Muscle layer of duodenum (tissue), 2 donors: ENCODE measurements at regions not wholly inside any gene's neighbourhood (a gene's known extent, or its start where the extent isn't known, plus 50 kb on each side); places are given as distances from the start of the nearest gene placed in this dataset.
"Not testable (repeated sequence)": the region's sequence is repeated elsewhere in the genome, so short reads cannot be mapped to it uniquely, and the experiment has no call there.

Source experiments
- H3K27ac ChIP-seq: one replicate; pipeline ENCODE4 v1.7.0; 2013; ENCODE audit warnings: mild to moderate bottlenecking, low read length
- H3K27me3 ChIP-seq: one replicate; pipeline ENCODE4 v1.7.0; 2013; ENCODE audit warnings: low read depth, mild to moderate bottlenecking, control low read depth, low read length
- H3K36me3 ChIP-seq, 2 donors: one replicate each; pipeline ENCODE4 v1.7.0; 2013; ENCODE audit warnings: low read length in 2 of 2, control low read depth in 1 of 2, mild to moderate bottlenecking in 1 of 2; ENCODE audit not compliant: insufficient read depth in 2 of 2, control insufficient read depth in 1 of 2
- H3K4me1 ChIP-seq, 2 donors: one replicate each; pipeline ENCODE4 v1.7.0; 2013; ENCODE audit warnings: low read length in 2 of 2, mild to moderate bottlenecking in 2 of 2, control low read depth in 1 of 2, moderate library complexity in 1 of 2; ENCODE audit not compliant: insufficient read depth in 2 of 2, control insufficient read depth in 1 of 2
- H3K4me3 ChIP-seq, 2 donors: one replicate each; pipeline ENCODE4 v1.7.0; 2013; ENCODE audit warnings: low read length in 2 of 2, low read depth in 1 of 2, mild to moderate bottlenecking in 1 of 2
- H3K9me3 ChIP-seq, 2 donors: one replicate each; pipeline ENCODE4 v1.7.0; 2013; ENCODE audit warnings: low read length in 2 of 2, control low read depth in 1 of 2, mild to moderate bottlenecking in 1 of 2; ENCODE audit not compliant: control insufficient read depth in 1 of 2
- donor health status: healthy.

DNA sequence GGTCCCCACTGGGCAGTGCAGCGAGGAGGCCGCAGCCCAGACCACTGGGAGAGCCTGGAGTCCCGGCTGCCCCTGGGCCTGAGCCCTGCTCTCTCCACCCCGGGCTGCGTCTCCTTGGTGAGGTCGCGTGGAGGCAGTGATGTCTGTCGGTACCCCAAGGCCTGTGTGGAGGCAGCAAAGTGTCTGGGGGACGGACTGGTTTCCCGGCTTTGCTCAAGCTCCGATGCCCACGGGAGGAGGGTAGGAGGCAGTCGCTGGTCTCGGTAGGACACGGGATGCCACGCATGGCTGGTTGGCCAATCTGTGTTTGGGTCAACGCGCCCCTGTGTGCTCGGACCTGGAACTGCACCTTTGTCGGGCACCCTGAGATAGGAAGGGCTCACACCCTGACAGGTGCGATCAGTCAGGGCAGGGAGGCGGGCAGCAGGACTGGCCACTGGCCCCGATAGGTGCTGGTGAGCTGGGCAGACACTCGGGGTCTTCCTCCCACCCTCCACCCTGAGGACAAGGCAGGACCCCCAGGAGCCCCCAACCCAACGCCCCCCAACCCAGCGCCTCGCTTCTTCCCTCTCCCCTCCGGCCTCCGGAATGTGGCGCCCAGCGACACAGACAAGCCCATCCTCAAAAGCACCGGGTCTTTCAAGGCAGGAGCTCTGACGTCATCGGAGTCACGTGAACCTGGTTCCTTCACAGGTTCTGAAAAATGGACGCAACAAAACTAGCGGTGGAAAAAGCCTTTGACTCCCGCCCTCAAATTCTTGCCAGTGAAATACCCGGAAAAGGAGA, 288.6 kb downstream of the NDUFA10 start:
- H3K27me3 ChIP-seq: peaks cover 4% of the 10 kb centered on the region
- no peaks in the 10 kb centered on the region for H3K36me3 ChIP-seq
- no peaks in the 10 kb centered on the region for H3K4me1 ChIP-seq
- H3K9me3 ChIP-seq: peaks cover 0 to 4% of the 10 kb centered on the region in 2 donors
- no peak overlapping the region for H3K27ac ChIP-seq
- no peak overlapping the region for H3K4me3 ChIP-seq

DNA sequence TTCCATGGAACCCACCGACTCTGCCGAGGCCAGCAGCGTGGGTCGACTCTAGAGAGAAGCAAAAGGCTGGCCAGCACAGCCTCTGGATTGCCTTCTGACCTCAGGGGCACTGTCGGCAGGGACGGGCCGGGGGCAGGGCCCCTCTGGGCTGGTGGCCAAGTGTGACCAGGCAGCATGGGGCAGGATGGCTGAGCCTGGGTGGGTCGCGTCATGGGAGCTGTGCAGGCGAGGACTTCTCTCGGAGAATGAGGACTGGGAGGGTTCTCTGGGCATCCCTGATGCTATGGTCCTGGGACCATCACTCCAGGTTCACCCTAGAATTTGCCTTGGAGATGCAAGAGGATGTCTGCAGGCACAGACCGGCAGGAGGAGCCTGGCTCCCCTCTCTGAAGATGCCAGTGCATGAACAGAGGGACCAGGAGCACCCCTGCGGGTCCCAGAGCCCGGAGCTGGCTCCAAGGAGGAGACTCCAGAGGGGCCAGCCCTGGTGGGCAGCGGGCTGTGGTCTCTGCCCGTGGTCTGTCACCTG, 289.2 kb downstream of the NDUFA10 start:
- Histone ChIP-seq H3K4me3 (no peak overlapping the region), H3K27me3 (peaks cover 4% of the 10 kb centered on the region), H3K36me3 (no peaks in the 10 kb centered on the region), H3K9me3 (peaks cover 0 to 4% of the 10 kb centered on the region in 2 donors), H3K27ac (no peak overlapping the region), H3K4me1 (no peaks in the 10 kb centered on the region)

DNA sequence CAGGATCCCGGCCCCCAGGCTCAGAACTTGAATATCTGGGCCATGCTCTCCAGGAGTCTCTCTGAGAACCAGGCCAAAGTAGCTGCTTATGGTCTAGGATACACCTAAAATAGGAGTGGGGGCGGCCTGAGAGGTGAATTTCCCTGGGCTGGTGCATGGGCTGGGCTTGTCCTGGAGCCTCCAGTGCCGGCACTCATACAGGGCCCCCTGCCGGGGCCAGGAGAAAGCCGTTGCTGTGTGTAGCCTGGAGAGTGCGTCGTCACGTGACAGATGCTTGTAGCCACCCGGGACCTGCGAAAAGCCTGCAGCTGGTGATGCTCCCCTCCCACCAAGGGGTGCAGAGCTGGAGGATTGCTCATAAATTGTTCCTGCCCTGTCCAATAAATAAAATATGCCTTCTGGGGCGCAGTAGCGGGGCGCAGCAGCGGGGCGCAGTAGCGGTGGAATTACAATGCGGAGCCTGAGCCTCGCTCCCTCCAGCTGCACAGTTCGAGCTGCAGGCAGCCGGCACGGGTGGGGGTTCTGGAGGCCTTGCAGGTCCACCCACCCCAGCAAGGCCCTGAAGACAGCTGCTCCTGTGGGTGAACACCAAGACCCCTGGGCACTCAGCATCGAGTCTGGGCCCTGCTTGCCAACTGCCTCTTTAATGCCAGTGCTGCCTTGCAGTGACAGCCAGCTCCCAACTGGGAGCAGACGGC, 289.9 kb downstream of the NDUFA10 start:
- no peaks in the 10 kb centered on the region for H3K36me3 ChIP-seq
- no peak overlapping the region for H3K27ac ChIP-seq
- H3K27me3 ChIP-seq: peaks cover 4% of the 10 kb centered on the region
- no peak overlapping the region for H3K4me3 ChIP-seq
- no peaks in the 10 kb centered on the region for H3K4me1 ChIP-seq
- H3K9me3 ChIP-seq: peaks cover 0 to 4% of the 10 kb centered on the region in 2 donors

- Histone ChIP-seq H3K9me3 (peaks cover 0 to 4% of the 10 kb centered on the region in 2 donors), H3K36me3 (no peaks in the 10 kb centered on the region), H3K4me3 (no peak overlapping the region), H3K4me1 (no peaks in the 10 kb centered on the region), H3K27ac (no peak overlapping the region), H3K27me3 (peaks cover 4% of the 10 kb centered on the region)
These were observed 290.6 kb downstream of the NDUFA10 start for GRCh38 chr2:239734436-239735005.

DNA sequence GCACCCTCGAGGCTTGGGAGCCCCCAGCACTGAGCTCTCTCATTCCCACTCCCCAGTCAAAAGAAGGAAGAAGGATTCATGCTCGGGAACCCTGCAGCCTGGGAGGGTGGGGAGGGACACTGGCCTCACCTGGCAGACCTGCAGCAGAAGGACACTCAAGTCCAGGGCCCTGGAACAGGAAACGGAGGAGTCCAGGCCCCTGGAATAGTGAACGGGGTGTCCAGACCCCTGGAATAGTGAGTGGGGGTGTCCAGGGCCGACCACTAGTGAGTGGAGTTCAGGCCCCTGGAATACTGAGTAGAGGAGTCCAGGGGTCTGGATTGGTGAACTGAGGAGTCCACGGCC, 292.5 kb downstream of the NDUFA10 start:
- Histone ChIP-seq H3K27me3 (no peaks in the 10 kb centered on the region), H3K4me3 (no peak overlapping the region)

GRCh38 chr2:239731998-239732665, 293.0 kb downstream of the NDUFA10 start:
- Histone ChIP-seq H3K4me1 (no peaks in the 10 kb centered on the region), H3K27me3 (no peaks in the 10 kb centered on the region), H3K36me3 (no peaks in the 10 kb centered on the region), H3K27ac (no peak overlapping the region), H3K9me3 (peaks cover 0 to 4% of the 10 kb centered on the region in 2 donors), H3K4me3 (no peak overlapping the region)

More for the DNA sequence above, 292.5 kb downstream of the NDUFA10 start:
- Histone ChIP-seq H3K36me3 (no peaks in the 10 kb centered on the region), H3K27ac (no peak overlapping the region), H3K4me1 (no peaks in the 10 kb centered on the region), H3K9me3 (peaks cover 0 to 4% of the 10 kb centered on the region in 2 donors)

DNA sequence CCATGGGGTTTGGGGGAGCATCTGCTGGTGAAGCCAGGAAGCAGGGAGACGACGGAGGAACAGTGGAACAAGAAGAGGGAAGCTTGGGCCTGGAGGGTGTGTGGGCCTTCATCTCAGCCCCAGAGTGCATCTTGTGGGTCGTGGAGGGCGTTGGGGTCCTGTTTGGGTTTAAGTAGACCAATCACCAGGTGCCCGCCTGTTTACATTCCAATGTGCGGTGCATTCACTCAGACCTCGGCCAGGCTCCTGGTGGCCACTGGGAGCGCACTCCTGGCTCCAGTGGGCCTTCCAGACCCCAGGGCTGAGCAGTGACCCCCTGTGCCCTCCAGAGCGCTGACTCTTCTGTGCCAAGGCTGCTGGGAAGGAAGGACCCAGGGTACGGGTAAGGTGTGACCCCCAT, 293.7 kb downstream of the NDUFA10 start:
- Histone ChIP-seq H3K4me3 (no peak overlapping the region), H3K27me3 (no peaks in the 10 kb centered on the region), H3K36me3 (no peaks in the 10 kb centered on the region), H3K9me3 (peaks cover 0 to 4% of the 10 kb centered on the region in 2 donors), H3K4me1 (no peaks in the 10 kb centered on the region), H3K27ac (no peak overlapping the region)

- Histone ChIP-seq H3K9me3 (peaks cover 0 to 4% of the 10 kb centered on the region in 2 donors), H3K27ac (no peak overlapping the region), H3K4me1 (peaks cover 0 to 4% of the 10 kb centered on the region in 2 donors), H3K36me3 (no peaks in the 10 kb centered on the region), H3K27me3 (no peaks in the 10 kb centered on the region), H3K4me3 (no peak overlapping the region)
These were observed 294.2 kb downstream of the NDUFA10 start for GRCh38 chr2:239730897-239731296.

DNA sequence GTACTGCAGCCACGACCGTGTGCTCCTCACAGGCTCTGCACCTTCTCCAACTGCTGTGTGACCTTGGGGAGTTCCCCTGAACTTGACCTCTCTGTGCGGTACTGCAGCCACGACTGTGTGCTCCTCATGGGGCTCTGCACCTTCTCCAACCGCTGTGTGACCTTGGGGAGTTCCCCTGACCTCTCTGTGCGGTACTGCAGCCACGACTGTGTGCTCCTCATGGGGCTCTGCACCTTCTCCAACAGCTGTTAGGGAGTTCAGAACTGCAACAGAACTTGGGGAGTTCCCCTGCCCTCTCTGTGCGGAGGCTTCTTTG, 294.6 kb downstream of the NDUFA10 start:
- not testable (repeated sequence) for H3K27me3 ChIP-seq, H3K4me1 ChIP-seq, H3K27ac ChIP-seq, H3K4me3 ChIP-seq, H3K9me3 ChIP-seq, H3K36me3 ChIP-seq

GRCh38 chr2:239729681-239730566, 295.2 kb downstream of the NDUFA10 start:
- peaks cover 0 to 4% of the 10 kb centered on the region in 2 donors for H3K9me3 ChIP-seq
- no peak overlapping the region for H3K27ac ChIP-seq
- no peaks in the 10 kb centered on the region for H3K36me3 ChIP-seq
- no peak overlapping the region for H3K4me3 ChIP-seq
- H3K4me1 ChIP-seq: peaks cover 0 to 8% of the 10 kb centered on the region in 2 donors
- no peaks in the 10 kb centered on the region for H3K27me3 ChIP-seq
